ENCODE measurements at regions not wholly inside any gene's neighbourhood (a gene's known extent, or its start where the extent isn't known, plus 50 kb on each side); places are given as distances from the start of the nearest gene placed in this dataset.

DNA sequence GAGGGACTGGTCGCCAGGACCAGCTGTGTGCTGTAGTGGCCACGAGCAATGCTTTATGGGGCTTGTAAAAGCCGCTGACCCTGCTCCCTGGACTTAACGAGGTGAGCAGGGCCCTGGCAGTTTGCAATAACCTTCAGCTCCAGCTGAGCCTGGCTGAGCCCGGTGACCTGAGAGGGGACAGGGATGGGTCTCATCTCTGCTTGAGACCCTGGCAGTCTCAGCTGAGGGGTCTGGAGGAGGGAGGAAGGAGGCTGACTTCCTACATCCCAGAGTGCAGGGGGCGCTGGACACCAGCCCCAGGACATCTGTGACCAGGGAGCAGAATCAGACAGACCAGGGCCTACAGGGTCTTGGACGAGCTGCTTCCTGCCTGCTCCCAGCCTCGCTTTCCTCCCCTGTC is 277.5 kb upstream of the MVB12B start:
- TF ChIP-seq POLR2AphosphoS5 (IDR thresholded peaks at IDR 0.05; ENCODE audit: borderline replicate concordance, low read depth, low read length) (no peak), EZH2 (IDR thresholded peaks at IDR 0.05) (no peak), FOXP2 (optimal IDR thresholded peaks at IDR 0.05; ENCODE audit: control extremely low read depth, extremely low read length, insufficient read depth) (no peak)

All from SK-N-MC (cell line).